OCI-M2 (cell line): ENCODE measurements at regions not wholly inside any gene's neighbourhood (a gene's known extent, or its start where the extent isn't known, plus 50 kb on each side); places are given as distances from the start of the nearest gene placed in this dataset.

Experiments used
- DNase-seq: peaks from one replicate; lab custom pipeline; 2025; ENCODE audit not compliant: unreplicated experiment; lab: John Stamatoyannopoulos, UW

DNA sequence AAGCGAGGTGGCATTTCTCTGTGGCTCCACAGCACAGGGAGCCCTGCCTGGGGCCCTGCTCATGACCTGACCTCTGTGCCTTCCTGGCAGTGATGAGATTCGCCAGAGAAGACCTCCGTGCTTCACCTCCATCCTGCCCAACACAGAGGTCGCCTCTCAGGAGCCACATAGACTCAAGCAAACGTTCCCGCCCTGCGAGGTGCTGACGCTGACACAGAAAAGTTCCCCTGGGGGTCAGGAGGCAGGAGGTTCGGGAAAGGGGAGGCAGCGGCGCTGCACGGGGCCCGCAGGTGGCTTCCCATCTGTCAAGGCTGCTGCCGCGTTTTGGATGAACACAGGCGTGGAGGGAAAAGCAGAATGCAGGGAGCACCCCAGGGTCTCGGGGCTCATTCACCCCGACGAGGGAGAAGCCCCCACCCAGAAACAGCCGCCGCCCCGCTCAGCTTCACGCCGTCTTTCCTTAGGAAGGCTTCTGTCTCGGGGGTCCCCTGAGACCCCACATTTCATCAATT is 579.6 kb upstream of the SALL3 start:
- DNase-seq, result no peak

DNA sequence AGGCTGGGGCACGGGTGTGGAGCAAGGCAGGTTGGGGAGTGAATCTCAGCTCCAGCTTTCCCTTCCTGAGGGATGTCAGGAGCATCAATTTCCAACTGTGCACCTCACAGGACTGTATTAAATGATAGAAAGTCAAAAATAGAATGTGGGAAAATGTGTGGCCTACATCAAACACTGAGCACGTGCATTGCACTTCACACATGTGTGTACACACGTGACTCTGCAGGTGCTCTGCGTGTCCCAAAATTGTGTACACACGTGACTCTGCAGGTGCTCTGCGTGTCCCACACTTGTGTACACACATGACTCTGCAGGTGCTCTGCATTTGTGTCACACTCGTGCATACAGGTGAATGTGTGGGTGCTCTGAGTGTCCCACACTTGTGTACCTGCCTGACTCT is 577.2 kb upstream of the SALL3 start:
- no peak for DNase-seq

DNA sequence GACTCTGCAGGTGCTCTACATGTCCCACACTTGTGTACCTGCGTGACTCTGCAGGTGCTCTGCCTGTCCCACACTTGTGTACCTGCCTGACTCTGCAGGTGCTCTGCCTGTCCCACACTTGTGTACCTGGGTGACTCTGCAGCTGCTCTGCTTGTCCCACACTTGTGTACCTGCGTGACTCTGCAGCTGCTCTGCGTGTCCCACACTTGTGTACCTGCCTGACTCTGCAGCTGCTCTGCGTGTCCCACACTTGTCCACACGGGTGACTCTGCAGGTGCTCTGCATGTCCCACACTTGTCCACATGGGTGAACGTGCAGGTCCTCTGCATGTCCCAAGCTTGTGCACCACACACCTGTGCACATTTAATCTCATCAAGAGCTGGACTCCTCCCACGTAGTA is 576.7 kb upstream of the SALL3 start:
- DNase-seq, result no peak

DNA sequence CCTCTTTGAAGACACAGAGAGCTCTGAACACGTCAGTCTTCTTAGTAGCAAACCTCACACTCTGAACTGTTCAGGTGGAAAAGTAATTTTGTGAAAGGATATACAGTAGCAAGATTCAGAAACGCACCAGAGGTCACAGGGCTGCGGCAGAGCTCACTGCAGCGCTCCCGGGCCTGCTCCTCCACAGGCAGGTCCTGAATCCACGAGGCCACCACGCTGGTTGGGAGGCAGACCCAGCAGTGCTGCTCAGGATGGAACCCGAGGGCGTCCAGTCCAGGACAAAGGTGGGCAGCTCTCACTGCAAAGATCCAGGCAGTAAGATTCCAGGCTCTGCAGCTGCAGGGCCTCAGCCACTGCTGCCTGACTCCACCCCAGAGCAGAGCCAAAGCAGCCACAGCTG is 576.2 kb upstream of the SALL3 start:
- no peak for DNase-seq

DNA sequence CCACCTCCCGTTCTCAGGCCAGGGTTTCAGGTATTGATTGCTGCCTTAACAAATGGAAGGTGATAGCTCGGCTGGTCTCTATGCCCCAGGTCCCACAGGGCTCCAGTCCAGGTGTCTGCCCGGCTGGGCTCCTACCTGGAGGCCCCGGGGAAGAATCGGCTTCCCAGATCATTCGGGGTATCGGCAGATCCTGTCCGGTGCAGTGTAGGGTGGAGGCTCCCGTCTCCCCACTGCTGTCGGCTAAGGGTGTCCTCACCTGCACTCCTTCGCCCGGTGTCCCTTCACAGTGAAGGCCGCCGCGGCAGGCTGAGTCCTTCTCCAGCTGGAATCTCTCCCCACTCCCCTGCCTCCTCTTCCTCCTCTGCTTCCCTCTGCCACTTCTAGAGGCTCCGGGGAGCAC is 573.9 kb upstream of the SALL3 start:
- no peak for DNase-seq

DNA sequence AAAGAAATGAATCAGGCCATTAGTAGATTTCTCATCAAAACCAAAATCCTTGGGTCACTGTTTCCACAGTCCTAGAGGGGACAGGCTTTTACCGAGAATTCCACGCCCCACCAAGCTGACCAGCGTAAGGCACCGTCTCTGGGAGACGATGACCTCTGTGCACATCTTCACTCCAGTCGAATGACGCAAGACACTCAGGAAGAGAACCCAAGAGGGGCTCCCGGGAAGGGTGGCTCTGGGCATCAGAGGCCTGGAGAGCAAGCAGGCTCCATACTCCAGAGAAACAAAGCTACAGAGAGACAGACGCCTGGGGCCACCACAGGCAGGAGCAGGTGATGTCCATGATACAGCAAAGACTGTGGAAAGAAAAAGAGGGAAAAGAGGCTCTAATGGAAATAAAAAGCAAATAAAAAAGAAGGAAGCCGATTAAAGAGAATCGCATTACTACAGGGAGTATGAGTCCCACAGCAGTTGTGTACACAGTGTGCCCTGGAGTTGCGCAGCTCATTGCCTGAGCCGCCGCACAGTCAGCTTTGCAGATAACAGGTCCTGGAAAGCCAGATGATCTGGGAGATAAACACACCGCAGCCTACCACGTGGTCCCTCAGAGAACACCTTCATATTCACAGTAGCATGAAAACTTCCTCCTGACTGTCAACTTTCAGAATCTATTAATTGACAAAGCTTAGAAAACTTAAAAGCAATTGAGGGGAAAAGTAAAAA is 572.7 kb upstream of the SALL3 start:
- no peak for DNase-seq

DNA sequence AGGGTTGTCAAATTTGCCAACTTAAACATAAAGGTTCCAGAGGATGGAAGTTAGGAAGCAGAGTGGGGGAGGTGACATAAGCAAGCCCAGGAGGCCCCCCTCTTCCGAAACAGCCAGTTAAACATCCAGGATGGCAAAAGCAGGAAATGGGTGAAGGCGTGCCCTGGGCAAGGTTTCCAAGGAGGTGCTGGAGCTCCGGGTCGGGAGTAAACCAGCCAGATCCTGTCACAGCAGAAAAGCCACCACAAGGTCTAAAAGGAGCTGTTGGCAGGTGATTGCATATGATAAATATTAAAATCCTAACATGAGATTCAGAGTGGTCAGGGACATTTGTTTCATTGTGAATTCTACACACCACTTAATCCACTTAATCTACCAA is 572.2 kb upstream of the SALL3 start:
- no peak for DNase-seq

DNA sequence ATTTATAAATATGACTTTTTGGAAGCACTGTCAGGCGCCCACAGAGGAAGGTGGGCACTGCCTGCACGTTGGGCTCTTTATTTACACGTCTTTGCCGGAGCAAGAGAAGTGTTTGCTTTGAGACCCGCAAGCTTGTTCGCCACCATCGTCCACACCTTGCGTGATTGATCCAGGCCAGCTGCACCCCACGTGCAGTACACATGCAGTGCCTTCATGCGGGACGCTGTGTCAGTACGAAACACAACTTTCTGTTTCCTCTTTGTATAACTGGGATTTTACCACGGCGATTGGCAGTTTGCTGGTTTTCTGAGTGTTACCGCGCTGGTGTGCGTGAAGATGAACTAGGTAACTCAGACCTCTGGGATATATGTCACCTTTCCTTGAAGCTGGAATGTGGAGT is 571.0 kb upstream of the SALL3 start:
- DNase-seq, result no peak

DNA sequence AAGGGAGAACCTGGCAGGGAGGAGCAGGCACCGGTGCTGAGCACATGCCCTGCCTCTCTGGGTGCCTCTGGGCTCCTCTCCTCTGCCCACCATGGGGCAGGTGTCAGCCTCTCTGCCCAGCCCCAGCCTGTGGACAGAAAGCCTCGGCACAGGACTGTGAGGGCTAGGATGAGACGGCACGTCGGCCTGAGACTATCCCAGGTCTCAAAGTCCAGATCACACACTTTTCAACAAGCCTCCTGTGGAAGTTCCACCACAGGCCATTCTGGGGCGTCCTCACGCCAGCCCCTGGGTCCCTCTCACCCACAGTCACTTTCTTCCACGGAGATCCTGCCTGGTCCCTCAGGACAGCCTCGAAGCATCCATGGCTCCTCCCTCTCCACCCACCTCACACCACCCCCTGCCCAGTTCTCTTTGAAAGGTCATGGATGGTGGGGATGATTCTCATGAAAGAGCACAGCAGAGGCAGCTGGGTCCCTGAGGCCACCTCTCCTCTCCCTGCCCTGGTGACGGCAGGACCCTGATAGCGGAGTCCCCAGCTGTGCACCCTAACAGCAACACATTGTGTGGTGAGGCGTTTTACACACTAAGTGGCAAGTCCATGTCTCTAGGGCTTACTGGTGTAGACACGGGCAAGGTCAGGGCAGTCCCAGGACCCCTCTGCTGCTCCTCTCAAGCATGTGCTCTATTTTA is 569.4 kb upstream of the SALL3 start:
- no peak for DNase-seq

DNA sequence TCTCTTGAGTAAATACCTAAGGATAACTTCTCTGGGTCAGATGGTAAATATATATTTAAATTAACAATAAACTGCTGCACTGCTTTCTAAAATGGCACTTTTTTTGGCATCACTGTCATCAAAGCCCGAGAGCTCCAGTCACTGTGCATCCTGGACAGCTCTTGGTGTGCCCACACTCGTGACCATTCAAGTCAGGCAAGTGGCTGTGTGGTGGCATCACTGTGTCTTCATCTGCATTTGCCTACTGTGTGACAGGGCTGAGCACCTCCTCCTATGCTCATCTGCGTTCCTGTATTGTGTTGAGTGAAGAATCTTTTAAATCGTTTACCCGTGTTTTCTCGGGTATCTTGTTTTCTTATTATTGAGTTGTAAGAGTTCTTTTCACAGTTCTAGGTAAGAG is 568.1 kb upstream of the SALL3 start:
- DNase-seq, result no peak

DNA sequence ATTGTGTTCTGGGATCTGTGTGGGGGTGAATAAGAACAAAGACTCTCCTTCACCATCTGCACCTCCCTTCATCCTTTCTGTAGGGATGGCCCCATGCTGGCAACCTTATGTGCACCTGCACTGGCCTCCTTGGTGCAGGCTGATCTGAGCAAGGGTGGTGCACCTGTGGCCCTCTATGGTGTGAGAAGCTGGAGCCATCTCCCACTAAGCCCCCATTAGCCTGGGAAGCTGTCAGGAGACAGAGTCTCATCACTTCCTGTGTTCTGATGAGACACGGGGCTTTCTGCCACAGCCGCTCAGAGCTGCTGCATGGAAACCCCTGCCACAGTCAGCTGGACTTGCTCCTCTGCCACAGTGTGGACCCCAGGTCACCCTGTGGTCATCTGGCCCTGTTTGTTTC is 565.3 kb upstream of the SALL3 start:
- no peak for DNase-seq

DNA sequence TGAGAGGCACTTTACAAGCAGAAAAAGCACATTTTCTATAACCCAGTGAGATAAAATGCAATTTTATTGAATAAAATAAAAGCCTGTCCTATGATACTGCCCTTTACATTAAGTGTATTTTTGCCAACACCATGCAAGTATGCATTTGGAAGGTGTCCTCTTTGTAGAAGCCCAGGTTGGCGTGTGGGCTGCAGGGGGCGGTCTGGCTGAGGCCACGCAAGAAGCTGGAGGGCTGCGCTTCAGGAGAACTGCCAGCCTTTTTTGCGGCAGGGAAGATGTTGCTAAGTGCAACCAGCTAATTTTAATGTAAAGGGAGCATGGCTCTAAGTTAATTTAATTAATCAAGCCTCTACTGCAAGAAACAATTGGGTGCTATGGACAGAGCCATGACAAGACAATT is 562.8 kb upstream of the SALL3 start:
- no peak for DNase-seq

DNA sequence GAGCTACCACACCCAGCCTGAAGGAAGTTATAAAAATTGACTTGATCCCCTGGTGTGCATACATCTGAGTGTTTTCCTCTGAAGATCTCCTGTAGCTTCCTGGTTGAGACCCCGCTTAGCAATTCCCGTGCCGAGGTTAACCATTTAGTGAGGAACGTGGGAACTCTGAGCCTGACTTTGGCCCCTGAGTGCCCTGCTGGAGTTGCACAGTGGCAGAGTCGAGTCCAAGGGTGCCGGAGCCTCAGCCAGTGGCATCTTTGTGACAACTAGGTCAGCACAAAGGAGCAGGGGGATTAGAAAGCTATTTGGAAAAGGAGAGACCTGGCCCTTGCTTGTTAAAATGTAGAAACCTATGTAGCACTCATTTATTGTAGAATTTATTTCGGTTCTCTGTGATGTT is 561.2 kb upstream of the SALL3 start:
- no peak for DNase-seq

DNA sequence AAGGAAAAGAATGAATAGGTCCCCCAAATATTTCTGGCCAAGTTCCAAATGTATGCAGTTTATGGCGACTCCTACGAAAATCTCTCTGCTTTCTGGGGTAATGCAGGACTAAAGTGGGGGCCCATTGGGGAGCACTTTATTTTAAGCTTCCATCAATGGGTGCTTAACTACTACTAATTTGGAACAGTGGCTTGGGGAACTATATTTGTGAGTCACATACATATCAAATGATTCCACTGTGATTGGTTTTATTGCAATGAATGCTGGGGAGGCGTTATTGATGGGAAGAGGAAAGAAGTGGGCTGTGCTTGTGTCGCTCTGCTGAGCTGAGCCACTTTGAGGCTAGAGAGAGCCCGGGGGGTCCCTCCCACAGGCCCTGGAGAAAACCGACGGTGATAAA is 560.4 kb upstream of the SALL3 start:
- DNase-seq, result no peak

DNA sequence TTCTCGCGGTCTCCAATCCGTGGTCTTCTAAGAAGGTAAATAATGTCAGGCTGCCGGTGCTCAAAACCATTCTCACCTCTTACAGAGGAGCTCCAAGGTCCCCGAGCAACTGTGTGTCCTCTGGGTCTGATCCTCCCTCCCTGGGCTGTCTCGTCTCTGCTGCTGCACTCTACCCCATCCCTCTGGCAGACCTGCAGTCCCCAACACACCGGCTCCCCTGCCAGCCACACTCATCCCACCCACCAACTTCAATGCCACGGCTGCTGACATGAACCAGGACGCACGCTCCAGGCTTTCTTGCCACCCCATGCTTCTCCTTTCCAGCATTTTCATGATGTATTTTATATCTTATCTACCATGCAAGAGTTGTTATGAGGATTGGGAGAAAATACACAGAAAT is 559.5 kb upstream of the SALL3 start:
- DNase-seq, result no peak

DNA sequence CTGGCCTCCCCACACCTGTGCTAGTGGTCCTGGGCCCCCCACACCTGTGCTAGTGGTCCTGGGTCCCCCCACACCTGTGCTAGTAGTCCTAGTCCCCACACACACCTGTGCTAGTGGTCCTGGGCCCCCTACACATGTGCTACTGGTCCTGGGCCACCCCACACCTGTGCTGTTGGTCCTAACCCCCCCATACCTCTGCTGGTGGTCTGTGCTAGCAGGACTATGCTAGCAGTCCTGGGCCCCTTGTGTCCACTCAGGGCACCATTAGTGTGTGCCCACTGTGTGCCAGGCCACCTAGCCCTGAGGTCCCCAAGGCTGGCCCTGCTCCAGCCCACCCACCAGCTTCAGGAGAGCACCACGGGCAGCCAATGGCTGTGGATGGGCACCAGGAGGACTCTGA is 558.2 kb upstream of the SALL3 start:
- DNase-seq, result no peak

DNA sequence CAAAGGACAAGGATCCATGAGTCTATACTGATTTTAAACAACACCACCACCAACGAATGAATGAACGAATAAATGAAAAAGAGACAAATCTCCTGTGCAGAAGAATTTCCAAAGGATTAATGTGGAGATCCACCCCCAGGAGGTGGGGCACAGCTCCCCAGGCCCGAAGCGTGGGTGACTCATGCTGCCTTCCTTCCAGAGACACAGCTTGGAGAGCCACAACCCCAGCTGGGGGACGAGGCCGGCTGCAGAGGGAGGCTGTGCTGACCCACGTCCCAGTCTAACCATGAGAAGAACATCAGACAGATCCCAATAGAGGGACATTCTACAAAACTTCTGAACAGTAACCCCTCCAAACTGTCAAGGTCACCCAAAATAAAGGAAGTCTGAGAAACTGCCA is 557.3 kb upstream of the SALL3 start:
- DNase-seq, result no peak

DNA sequence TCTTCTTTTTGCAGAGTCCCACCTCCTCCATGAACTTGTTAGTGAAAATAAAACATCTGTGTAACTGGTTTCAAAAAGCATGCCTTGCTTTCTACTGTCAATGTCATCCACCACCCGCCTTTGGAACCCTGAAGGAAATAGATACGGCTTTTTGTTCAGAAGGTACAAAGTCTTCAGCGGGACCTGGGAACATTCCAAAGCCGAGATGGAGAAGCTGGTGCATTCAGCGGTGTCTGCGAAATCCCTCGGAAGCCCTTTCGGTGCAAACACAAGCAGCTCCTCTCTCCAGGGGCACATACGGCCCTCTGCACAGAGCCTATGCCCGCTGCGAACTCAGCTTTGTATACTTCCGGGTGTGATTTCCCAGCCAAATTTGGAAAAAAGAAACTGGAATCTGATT is 555.8 kb upstream of the SALL3 start:
- no peak for DNase-seq

DNA sequence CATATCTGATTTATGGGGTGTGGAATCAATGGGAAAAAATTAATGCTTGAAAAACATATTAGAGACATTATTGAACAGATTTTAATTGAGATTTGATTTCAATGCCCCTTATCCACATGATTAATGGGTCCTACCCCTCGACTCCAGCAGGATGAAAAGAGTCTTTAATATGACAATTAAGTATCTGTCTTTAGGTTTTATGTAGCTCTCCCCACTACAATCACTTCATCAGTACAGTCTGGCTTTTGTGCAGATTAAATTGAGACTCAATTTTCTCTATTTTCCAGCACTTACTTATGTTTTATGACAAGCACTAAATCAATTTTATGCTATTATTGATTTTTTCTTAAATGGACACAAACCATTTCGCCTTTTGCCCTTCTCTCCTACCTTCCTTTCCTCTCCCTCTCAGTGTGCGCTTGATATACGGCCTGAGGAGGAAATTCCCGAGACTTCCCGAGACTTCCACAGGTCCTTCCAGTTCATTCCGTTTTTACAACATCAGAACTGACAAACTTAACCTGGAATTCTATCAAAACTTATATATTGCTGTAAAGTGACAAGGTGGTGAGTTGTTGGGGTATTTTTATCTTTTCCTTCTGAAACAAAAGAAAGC is 555.1 kb upstream of the SALL3 start:
- no peak for DNase-seq

DNA sequence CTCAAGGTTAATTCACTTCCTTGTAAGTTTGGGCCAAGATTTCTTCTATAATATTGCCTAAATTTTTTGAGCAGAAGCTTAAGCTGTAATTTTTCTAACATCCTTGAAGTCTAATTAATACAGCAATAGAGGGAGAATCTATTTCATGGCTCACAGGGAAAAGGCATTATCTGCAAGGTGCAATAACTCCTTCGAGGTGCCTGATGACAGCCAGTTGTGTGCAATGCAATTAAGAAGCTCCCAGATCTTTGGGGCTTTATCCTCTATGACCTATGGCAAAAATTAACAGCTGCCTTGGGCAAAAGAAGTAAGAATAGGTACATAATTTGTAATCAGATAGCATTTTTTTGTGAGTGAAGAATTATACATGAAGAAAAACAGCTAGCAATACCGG is 554.6 kb upstream of the SALL3 start:
- no peak for DNase-seq

DNA sequence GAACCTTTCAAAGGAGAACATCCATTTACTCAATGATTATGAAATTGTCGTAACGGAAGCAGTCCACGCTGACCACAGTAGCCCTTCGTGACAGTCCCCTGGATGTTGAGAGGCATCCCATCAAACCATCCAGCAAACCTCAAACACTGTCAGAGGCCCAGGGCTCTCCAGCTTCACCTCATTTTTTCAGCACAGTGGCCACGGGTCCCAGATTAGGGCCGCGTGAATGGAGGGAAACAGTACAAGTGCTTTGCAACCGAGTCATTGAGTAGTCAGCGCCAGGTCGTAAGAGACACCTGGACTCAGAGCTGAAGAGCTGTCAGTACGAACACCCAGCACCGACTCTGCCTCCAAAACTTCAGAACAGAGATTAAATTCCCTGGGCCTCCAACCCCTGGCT is 552.5 kb upstream of the SALL3 start:
- DNase-seq, result no peak
